SU-DHL-6 (cell line): ENCODE measurements at regions not wholly inside any gene's neighbourhood (a gene's known extent, or its start where the extent isn't known, plus 50 kb on each side); places are given as distances from the start of the nearest gene placed in this dataset.

Experiments
- H2AFZ ChIP-seq: fragments of 200-600 bp; sonication (generic); 2 replicates; pipeline ENCODE4 v1.6.1; 2014; ENCODE audit warnings: low read depth, mild to moderate bottlenecking, moderate library complexity, mixed read lengths, antibody characterized with exemption, low read length; ENCODE audit not compliant: severe bottlenecking
- H3F3A ChIP-seq: fragments of 200-600 bp; shearing (Covaris generic); 2 replicates; pipeline ENCODE4 v1.6.0; 2016; ENCODE audit warnings: antibody characterized with exemption, mild to moderate bottlenecking; ENCODE audit not compliant: insufficient read depth
- H3K27ac ChIP-seq: fragments of 200-600 bp; sonication (generic); 2 replicates; pipeline ENCODE4 v1.5.1; 2016; ENCODE audit warnings: low read depth, mild to moderate bottlenecking, low read length, moderate library complexity, mixed read lengths
- H3K27me3 ChIP-seq: fragments of 200-600 bp; sonication (generic), shearing (Covaris generic); 2 replicates; pipeline ENCODE4 v1.6.0; 2014; ENCODE audit warnings: mild to moderate bottlenecking, low read length
- H3K36me3 ChIP-seq: fragments of 200-600 bp; sonication (generic); 2 replicates; pipeline ENCODE4 v1.6.1; 2014; ENCODE audit warnings: mild to moderate bottlenecking, low read length, mixed read lengths
- H3K4me2 ChIP-seq: fragments of 300-600, 200-600 bp; shearing (Covaris generic), sonication (generic); 2 replicates; pipeline ENCODE4 v1.6.0; 2014; ENCODE audit warnings: low read length, low read depth, mild to moderate bottlenecking; ENCODE audit not compliant: poor library complexity, severe bottlenecking
- H3K4me3 ChIP-seq: fragments of 200-600 bp; sonication (generic); 2 replicates; pipeline ENCODE4 v1.5.1; 2014; ENCODE audit warnings: antibody characterized with exemption, low read length, mild to moderate bottlenecking, mixed read lengths; ENCODE audit not compliant: insufficient read depth, poor library complexity, severe bottlenecking
- H3K79me2 ChIP-seq: fragments of 200-600 bp; sonication (generic); 2 replicates; pipeline ENCODE4 v1.6.1; 2014; ENCODE audit warnings: mild to moderate bottlenecking, low read length, moderate library complexity; ENCODE audit not compliant: insufficient read depth
- H3K9ac ChIP-seq: fragments of 200-600 bp; sonication (generic); 2 replicates; pipeline ENCODE4 v1.7.0; 2014; ENCODE audit warnings: mild to moderate bottlenecking, low read length
- H3K9me2 ChIP-seq: fragments of 200-600 bp; sonication (generic); replicated peaks from 2 replicates; pipeline ENCODE4 v1.6.1; 2014; ENCODE audit warnings: low read length; ENCODE audit not compliant: insufficient read depth
- H3K9me3 ChIP-seq: fragments of 200-600 bp; sonication (generic); 2 replicates; pipeline ENCODE4 v1.6.1; 2014; ENCODE audit warnings: low read length, mixed read lengths; ENCODE audit not compliant: insufficient read depth
- H4K20me1 ChIP-seq: fragments of 200-600 bp; sonication (generic); 2 replicates; pipeline ENCODE4 v1.6.1; 2014; ENCODE audit warnings: low read depth, mild to moderate bottlenecking, antibody characterized with exemption, low read length, moderate library complexity, mixed read lengths
- CTCF ChIP-seq: fragments of 200-600 bp; sonication (generic); IDR thresholded peaks from one replicate; pipeline ENCODE4 v1.5.1; 2017; ENCODE audit warnings: antibody characterized with exemption, mild to moderate bottlenecking, low read length, moderate library complexity; ENCODE audit not compliant: insufficient read depth, poor library complexity, severe bottlenecking
- EZH2phosphoT487 ChIP-seq: fragments of 200-600 bp; sonication (generic), shearing (Covaris generic); conservative IDR thresholded peaks from 2 replicates; pipeline ENCODE4 v1.6.1; 2018; ENCODE audit warnings: mild to moderate bottlenecking, antibody characterized with exemption, low read length, moderate library complexity, mixed read lengths

- Histone ChIP-seq H3K79me2 (no peaks in the 10 kb centered on the region), H3K27ac (no peak overlapping the region), H3K4me2 (no peak overlapping the region), H3K9ac (no peak overlapping the region), H3K9me3 (no peaks in the 10 kb centered on the region), H3K4me3 (no peak overlapping the region), H3K9me2 (no peaks in the 10 kb centered on the region), H3F3A (no peaks in the 10 kb centered on the region), H4K20me1 (no peaks in the 10 kb centered on the region), H2AFZ (no peak overlapping the region), H3K27me3 (no peaks in the 10 kb centered on the region), H3K36me3 (no peaks in the 10 kb centered on the region)
- TF ChIP-seq CTCF (no peak), EZH2phosphoT487 (no peak)
Observed at GRCh38 chr5:12274236-12274635, 370.0 kb upstream of the CTNND2 start.

GRCh38 chr5:12272389-12272788, 368.1 kb upstream of the CTNND2 start:
- Histone ChIP-seq H3K79me2 (no peaks in the 10 kb centered on the region), H4K20me1 (no peaks in the 10 kb centered on the region), H3K9me3 (no peaks in the 10 kb centered on the region), H3F3A (no peaks in the 10 kb centered on the region), H3K4me2 (no peak overlapping the region), H3K36me3 (no peaks in the 10 kb centered on the region), H3K27ac (no peak overlapping the region), H2AFZ (no peak overlapping the region), H3K4me3 (no peak overlapping the region), H3K27me3 (no peaks in the 10 kb centered on the region), H3K9me2 (no peaks in the 10 kb centered on the region), H3K9ac (no peak overlapping the region)
- TF ChIP-seq CTCF (no peak), EZH2phosphoT487 (no peak)

DNA sequence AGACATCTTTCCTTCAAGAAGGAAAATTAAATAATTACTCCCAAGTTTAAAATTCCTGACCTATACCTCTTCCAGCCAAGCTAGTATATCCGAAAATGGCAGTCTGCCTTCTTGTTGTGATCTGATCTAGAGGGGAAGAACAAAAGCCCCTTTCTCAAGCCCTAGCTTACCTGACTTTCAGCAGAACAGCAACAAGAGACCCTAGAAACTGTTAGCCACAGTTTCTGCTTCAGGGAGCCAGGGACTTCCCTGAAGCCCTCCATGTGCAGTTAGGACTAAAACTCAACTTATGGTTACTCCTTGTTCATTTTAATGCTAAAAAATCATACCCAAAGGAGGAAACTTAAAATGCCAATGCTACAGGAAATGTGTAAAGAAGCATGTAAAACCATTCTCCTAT, 366.7 kb upstream of the CTNND2 start:
- H3K9ac ChIP-seq = no peak overlapping the region
- no peak overlapping the region for H2AFZ ChIP-seq
- no peak overlapping the region for H3K27ac ChIP-seq
- no peak for TF ChIP-seq CTCF
- H4K20me1 ChIP-seq = no peaks in the 10 kb centered on the region
- H3K4me3 ChIP-seq = no peak overlapping the region
- H3F3A ChIP-seq = no peaks in the 10 kb centered on the region
- no peaks in the 10 kb centered on the region for H3K9me3 ChIP-seq
- no peaks in the 10 kb centered on the region for H3K9me2 ChIP-seq
- H3K79me2 ChIP-seq = no peaks in the 10 kb centered on the region
- H3K4me2 ChIP-seq = no peak overlapping the region
- H3K27me3 ChIP-seq = no peaks in the 10 kb centered on the region
- no peaks in the 10 kb centered on the region for H3K36me3 ChIP-seq

GRCh38 chr5:12269164-12269563, 364.9 kb upstream of the CTNND2 start:
- TF ChIP-seq EZH2phosphoT487 (no peak), CTCF (no peak)
- Histone ChIP-seq H3K9me3 (no peaks in the 10 kb centered on the region), H3K9ac (no peak overlapping the region), H3K9me2 (no peaks in the 10 kb centered on the region), H3F3A (no peaks in the 10 kb centered on the region), H3K4me3 (no peak overlapping the region), H3K27ac (no peak overlapping the region), H3K79me2 (no peaks in the 10 kb centered on the region), H3K36me3 (no peaks in the 10 kb centered on the region), H3K27me3 (no peaks in the 10 kb centered on the region), H2AFZ (no peak overlapping the region), H3K4me2 (no peak overlapping the region), H4K20me1 (no peaks in the 10 kb centered on the region)
